MG63 (cell line): ENCODE measurements at regions not wholly inside any gene's neighbourhood (a gene's known extent, or its start where the extent isn't known, plus 50 kb on each side); places are given as distances from the start of the nearest gene placed in this dataset.

Source experiments
- DNase-seq: peaks from one replicate; pipeline ENCODE4 v3.0.0-alpha.2; 2020
- H3K27me3 ChIP-seq: fragments of 250-450 bp; sonication (Bioruptor Pico); 2 replicates; pipeline ENCODE4 v1.5.1; 2020; ENCODE audit warnings: mild to moderate bottlenecking, moderate library complexity
- H3K36me3 ChIP-seq: fragments of 250-450 bp; sonication (Bioruptor Pico); 2 replicates; pipeline ENCODE4 v1.5.1; 2020; ENCODE audit warnings: mild to moderate bottlenecking, moderate library complexity
- H3K4me3 ChIP-seq: fragments of 250-450 bp; sonication (Bioruptor Pico); 2 replicates; pipeline ENCODE4 v1.5.1; 2020; ENCODE audit warnings: mild to moderate bottlenecking, moderate library complexity
- H3K9me3 ChIP-seq: fragments of 250-450 bp; sonication (Bioruptor Pico); 2 replicates; pipeline ENCODE4 v1.5.1; 2020; ENCODE audit warnings: mild to moderate bottlenecking, moderate library complexity

DNA sequence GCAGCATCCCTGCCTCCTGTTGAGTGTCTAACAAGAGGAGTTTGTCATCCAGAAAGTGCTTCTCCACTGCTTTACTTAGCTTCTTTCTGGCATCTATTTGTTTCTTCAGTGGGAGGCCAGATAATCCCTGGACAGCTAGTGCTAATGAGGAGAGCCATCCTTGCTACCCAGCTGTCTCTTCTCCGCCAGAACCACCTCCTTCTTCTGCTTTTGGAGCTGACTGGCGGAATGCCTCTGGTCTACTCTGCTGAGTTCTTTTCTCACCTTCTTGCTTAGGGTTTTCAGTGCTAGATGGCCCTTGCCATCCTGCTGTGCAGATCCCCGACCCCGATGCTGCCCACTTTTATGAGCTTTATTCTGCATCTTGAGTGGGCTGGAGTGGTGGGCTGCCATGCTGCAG, 145.8 kb downstream of the GPBP1 start:
- Histone ChIP-seq H3K9me3 (no peaks in the 10 kb centered on the region; the same call in 1 of the 2 replicates), H3K4me3 (no peak overlapping the region), H3K27me3 (no peaks in the 10 kb centered on the region), H3K36me3 (no peaks in the 10 kb centered on the region)
- DNase-seq, result no peak

DNA sequence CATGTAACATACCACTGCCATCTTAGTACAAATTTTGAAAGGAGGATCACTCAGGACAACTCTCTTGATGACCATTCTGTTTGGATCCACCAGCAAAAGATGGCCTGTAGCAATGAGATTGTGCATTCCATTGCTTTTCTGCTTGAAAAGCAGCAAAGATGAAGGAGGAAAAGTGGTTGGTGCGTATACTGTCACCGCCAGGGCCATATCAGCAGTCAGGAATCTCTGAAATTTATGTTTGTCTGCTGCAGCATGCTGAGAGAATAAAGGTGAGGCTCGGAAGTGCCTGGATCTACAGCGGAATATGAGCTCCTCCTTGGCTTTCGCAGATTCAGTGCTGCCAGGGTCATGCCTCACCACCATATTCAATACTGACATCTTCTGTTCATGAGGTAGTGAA, 144.4 kb downstream of the GPBP1 start:
- H3K4me3 ChIP-seq, result no peak overlapping the region
- DNase-seq, result no peak
- no peaks in the 10 kb centered on the region for H3K36me3 ChIP-seq
- H3K9me3 ChIP-seq, result no peaks in the 10 kb centered on the region; the same call in 1 of the 2 replicates
- H3K27me3 ChIP-seq, result no peaks in the 10 kb centered on the region

DNA sequence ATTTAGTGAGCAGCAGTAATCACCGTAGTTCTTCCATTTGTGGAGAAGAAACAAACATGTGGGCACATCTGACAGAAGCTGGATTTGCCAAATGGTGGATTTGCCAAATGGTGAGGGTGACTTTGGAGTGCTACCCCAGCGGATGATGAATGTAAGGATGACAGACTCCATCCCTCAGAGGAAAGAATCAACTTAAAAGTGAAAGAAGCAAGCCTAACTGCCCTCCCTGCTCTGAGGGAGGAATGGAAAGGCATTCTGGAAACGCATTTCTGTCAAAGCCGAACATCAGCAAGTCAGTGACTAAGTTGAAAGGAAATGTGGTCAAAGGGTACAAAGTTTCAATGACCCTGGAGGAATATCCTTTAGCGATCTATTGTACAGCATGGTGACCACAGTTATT, 143.5 kb downstream of the GPBP1 start:
- peak; percentile 15 for DNase-seq
- Histone ChIP-seq H3K27me3 (no peaks in the 10 kb centered on the region), H3K9me3 (no peaks in the 10 kb centered on the region; the same call in 1 of the 2 replicates), H3K4me3 (no peak overlapping the region), H3K36me3 (no peaks in the 10 kb centered on the region)

DNA sequence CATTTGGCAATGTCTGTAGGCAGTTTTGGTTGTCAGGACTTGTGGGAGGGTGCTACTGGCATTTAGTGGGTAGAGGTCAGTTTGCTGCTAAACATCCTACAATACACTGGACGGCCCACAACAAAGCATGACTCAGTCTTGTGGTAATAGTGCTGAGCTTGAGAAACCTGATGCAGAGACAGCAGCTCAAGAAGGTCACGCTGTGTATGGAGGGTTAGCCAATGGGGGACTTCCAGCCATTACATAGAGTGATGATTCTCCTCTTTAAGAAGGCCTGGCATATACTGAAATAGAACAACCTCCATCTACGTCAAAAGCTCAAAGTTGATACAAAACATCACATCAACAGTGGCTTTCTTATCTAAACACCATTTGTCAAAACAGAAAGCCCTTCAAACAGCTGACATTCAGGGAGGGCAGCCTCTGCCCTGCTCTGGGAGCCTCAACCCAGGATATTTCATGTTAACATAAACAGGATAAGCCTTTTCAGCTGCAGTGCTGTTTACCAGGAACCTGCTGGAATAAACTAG, 143.0 kb downstream of the GPBP1 start:
- no peak overlapping the region for H3K4me3 ChIP-seq

DNA sequence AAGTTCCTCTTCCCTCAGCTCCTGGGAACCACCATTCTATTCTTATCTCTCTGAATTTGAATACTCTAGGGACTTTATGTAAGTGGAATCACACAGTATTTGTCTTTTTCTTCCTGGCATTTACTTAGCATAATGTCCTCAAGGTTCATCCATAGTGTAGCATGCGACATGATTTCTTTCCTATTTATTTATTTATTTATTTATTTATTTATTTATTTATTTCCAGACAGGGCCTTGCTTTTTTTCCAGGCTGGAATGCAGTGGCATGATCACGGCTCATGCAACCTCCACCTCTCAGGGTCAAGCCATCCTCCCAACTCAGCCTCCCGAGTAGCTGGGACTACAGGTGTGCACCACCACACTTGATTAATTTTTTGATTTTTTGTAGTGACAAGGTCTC, 142.1 kb downstream of the GPBP1 start:
- Histone ChIP-seq H3K9me3 (no peaks in the 10 kb centered on the region; the same call in 1 of the 2 replicates), H3K27me3 (no peaks in the 10 kb centered on the region), H3K36me3 (no peaks in the 10 kb centered on the region), H3K4me3 (no peak overlapping the region)
- no peak for DNase-seq

More for the DNA sequence above, 143.0 kb downstream of the GPBP1 start:
- H3K9me3 ChIP-seq, result no peaks in the 10 kb centered on the region; the same call in 1 of the 2 replicates
- H3K36me3 ChIP-seq, result no peaks in the 10 kb centered on the region
- no peaks in the 10 kb centered on the region for H3K27me3 ChIP-seq
- peak; percentile 73 for DNase-seq
